ENCODE measurements at regions not wholly inside any gene's neighbourhood (a gene's known extent, or its start where the extent isn't known, plus 50 kb on each side); places are given as distances from the start of the nearest gene placed in this dataset.

DNA sequence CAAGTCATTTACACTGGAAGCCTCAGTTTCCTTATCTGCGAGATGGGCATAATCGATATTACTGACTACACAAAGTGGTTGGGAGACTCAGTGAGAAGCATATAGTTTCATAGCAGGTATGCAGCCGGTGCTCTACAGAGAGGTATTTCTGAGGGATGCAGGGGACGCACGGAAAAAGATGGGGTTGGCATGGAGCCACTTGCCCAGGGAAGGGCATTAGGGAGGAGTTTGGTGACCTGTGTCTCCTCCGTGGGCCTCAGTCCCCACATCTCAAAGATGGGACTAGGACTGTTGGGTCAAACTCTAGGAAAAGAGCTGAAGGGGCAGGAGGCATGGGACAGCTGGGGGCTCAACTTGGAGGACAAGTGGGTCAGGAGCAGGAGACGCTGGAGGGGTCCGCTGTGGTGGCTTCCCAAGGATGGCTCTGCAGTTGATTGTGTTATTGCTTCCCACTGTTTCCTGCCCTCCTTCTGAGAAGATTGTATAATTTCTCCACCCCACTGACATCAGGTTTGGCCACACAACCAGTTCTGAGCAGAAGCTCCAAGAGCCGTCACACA, 158.6 kb upstream of the ALDH1B1 start:
- Histone ChIP-seq H2AFZ (ENCODE audit: low read length) (no peak overlapping the region), H3K9ac (ENCODE audit: low read length) (no peak overlapping the region), H3K4me3 (ENCODE audit: low read length) (no peak overlapping the region), H3K4me1 (ENCODE audit: insufficient read depth, low read length) (no peaks in the 10 kb centered on the region), H3K79me2 (ENCODE audit: low read length) (no peaks in the 10 kb centered on the region), H3K27ac (ENCODE audit: low read length) (no peak overlapping the region), H3F3A (ENCODE audit: low read length, unreplicated experiment) (no peaks in the 10 kb centered on the region), H3K9me3 (ENCODE audit: low read length) (no peaks in the 10 kb centered on the region), H4K20me1 (ENCODE audit: low read length) (no peaks in the 10 kb centered on the region), H3K4me2 (ENCODE audit: low read length) (no peak overlapping the region), H3K9me2 (replicated peaks; ENCODE audit: low read length) (no peaks in the 10 kb centered on the region), H3K36me3 (ENCODE audit: low read depth, low read length) (no peaks in the 10 kb centered on the region), H3K27me3 (ENCODE audit: low read length) (no peaks in the 10 kb centered on the region)
- ChIA-PET CTCF (no interaction called here), POLR2A (ENCODE audit: unreplicated experiment) (no interaction called here)
- ATAC-seq (no peak), DNase-seq (no peak)
- TF ChIP-seq EZH2phosphoT487 (IDR thresholded peaks at IDR 0.05; ENCODE audit: borderline replicate concordance, low read length): no peak
- TF ChIP-seq, protein P1, sequence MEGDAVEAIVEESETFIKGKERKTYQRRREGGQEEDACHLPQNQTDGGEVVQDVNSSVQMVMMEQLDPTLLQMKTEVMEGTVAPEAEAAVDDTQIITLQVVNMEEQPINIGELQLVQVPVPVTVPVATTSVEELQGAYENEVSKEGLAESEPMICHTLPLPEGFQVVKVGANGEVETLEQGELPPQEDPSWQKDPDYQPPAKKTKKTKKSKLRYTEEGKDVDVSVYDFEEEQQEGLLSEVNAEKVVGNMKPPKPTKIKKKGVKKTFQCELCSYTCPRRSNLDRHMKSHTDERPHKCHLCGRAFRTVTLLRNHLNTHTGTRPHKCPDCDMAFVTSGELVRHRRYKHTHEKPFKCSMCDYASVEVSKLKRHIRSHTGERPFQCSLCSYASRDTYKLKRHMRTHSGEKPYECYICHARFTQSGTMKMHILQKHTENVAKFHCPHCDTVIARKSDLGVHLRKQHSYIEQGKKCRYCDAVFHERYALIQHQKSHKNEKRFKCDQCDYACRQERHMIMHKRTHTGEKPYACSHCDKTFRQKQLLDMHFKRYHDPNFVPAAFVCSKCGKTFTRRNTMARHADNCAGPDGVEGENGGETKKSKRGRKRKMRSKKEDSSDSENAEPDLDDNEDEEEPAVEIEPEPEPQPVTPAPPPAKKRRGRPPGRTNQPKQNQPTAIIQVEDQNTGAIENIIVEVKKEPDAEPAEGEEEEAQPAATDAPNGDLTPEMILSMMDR (conservative IDR thresholded peaks at IDR 0.05; ENCODE audit: low read depth, low read length): no peak
- no peak for TF ChIP-seq EZH2 (IDR thresholded peaks at IDR 0.05; ENCODE audit: low read length, unreplicated experiment)
- BruUV-seq (replicated peaks): no TSS peak
- intact Hi-C loops (cut with micrococcal nuclease): no loop called here

- no peak for TF ChIP-seq EZH2 (IDR thresholded peaks at IDR 0.05; ENCODE audit: low read length, unreplicated experiment)
- TF ChIP-seq, protein P1 (conservative IDR thresholded peaks at IDR 0.05; ENCODE audit: low read depth, low read length): no peak
- intact Hi-C loops (cut with micrococcal nuclease): no loop called here
- H3K27ac ChIP-seq (ENCODE audit: low read length): no peak overlapping the region
- H3K4me3 ChIP-seq (ENCODE audit: low read length): no peak overlapping the region
- H3K36me3 ChIP-seq (ENCODE audit: low read depth, low read length): no peaks in the 10 kb centered on the region
- no peaks in the 10 kb centered on the region for H3F3A ChIP-seq (ENCODE audit: low read length, unreplicated experiment)
- H3K9me2 ChIP-seq (replicated peaks; ENCODE audit: low read length): no peaks in the 10 kb centered on the region
- H4K20me1 ChIP-seq (ENCODE audit: low read length): no peaks in the 10 kb centered on the region
- H3K27me3 ChIP-seq (ENCODE audit: low read length): no peaks in the 10 kb centered on the region
- H3K4me1 ChIP-seq (ENCODE audit: insufficient read depth, low read length): 0 out of 2 replicates have a peak, but pooled peaks cover 2% of the 10 kb centered on the region
- H2AFZ ChIP-seq (ENCODE audit: low read length): no peak overlapping the region
- POLR2A ChIA-PET (ENCODE audit: unreplicated experiment): no interaction called here
- CTCF ChIA-PET: no interaction called here
- H3K79me2 ChIP-seq (ENCODE audit: low read length): no peaks in the 10 kb centered on the region
- no TSS peak for BruUV-seq (replicated peaks)
- H3K9me3 ChIP-seq (ENCODE audit: low read length): no peaks in the 10 kb centered on the region
- ATAC-seq: no peak
- H3K9ac ChIP-seq (ENCODE audit: low read length): no peak overlapping the region
- no peak overlapping the region for H3K4me2 ChIP-seq (ENCODE audit: low read length)
- DNase-seq: no peak
Observed at GRCh38 chr9:38233343-38233742, 159.2 kb upstream of the ALDH1B1 start.

GRCh38 chr9:38232895-38233294, 159.6 kb upstream of the ALDH1B1 start:
- Histone ChIP-seq H3K9ac (ENCODE audit: low read length) (no peak overlapping the region), H3F3A (ENCODE audit: low read length, unreplicated experiment) (no peaks in the 10 kb centered on the region), H3K9me3 (ENCODE audit: low read length) (no peaks in the 10 kb centered on the region), H3K27me3 (ENCODE audit: low read length) (no peaks in the 10 kb centered on the region), H3K4me3 (ENCODE audit: low read length) (no peak overlapping the region), H4K20me1 (ENCODE audit: low read length) (no peaks in the 10 kb centered on the region), H3K36me3 (ENCODE audit: low read depth, low read length) (no peaks in the 10 kb centered on the region), H3K4me1 (ENCODE audit: insufficient read depth, low read length) (peaks cover 6% of the 10 kb centered on the region), H3K4me2 (ENCODE audit: low read length) (no peak overlapping the region), H3K79me2 (ENCODE audit: low read length) (no peaks in the 10 kb centered on the region), H3K27ac (ENCODE audit: low read length) (no peak overlapping the region), H2AFZ (ENCODE audit: low read length) (no peak overlapping the region), H3K9me2 (replicated peaks; ENCODE audit: low read length) (no peaks in the 10 kb centered on the region)
- ChIA-PET CTCF (no interaction called here), POLR2A (ENCODE audit: unreplicated experiment) (no interaction called here)
- no peak for ATAC-seq
- TF ChIP-seq EZH2phosphoT487 (IDR thresholded peaks at IDR 0.05; ENCODE audit: borderline replicate concordance, low read length) (no peak), EZH2 (IDR thresholded peaks at IDR 0.05; ENCODE audit: low read length, unreplicated experiment) (no peak)
- TF ChIP-seq, protein P1 (conservative IDR thresholded peaks at IDR 0.05; ENCODE audit: low read depth, low read length): no peak
- intact Hi-C loops (cut with micrococcal nuclease): no loop called here
- DNase-seq: no peak
- no TSS peak for BruUV-seq (replicated peaks)

Measured in PC-3 (cell line).